ENCODE measurements at regions not wholly inside any gene's neighbourhood (a gene's known extent, or its start where the extent isn't known, plus 50 kb on each side); places are given as distances from the start of the nearest gene placed in this dataset.
"Not testable (repeated sequence)": the region's sequence is repeated elsewhere in the genome, so short reads cannot be mapped to it uniquely, and the experiment has no call there.

- H3K4me3 ChIP-seq (ENCODE audit: low read depth in 1 of 2, low read length in 2 of 2); H3K9me3 ChIP-seq (ENCODE audit: control insufficient read depth in 2 of 2, insufficient read depth in 1 of 2, low read depth in 1 of 2, low read length in 1 of 2); H3K27me3 ChIP-seq (ENCODE audit: control insufficient read depth in 1 of 2, insufficient read depth in 2 of 2, low read length in 2 of 2); H3K36me3 ChIP-seq (ENCODE audit: control insufficient read depth in 2 of 2, insufficient read depth in 2 of 2, low read length in 1 of 2); H3K4me1 ChIP-seq (ENCODE audit: control insufficient read depth in 2 of 2, insufficient read depth in 2 of 2, low read length in 1 of 2); H3K27ac ChIP-seq (ENCODE audit: low read depth in 2 of 2, low read length in 1 of 2): not testable (repeated sequence)
- WGBS, 2 donors, result no CpG with 5 or more reads among the region's 5 CpGs
Observed at GRCh38 chr1:146282807-146283526, 54.1 kb upstream of the NOTCH2NLA start.

- H3K36me3 ChIP-seq (ENCODE audit: control insufficient read depth in 2 of 2, insufficient read depth in 2 of 2, low read length in 1 of 2); H3K27ac ChIP-seq (ENCODE audit: low read depth in 2 of 2, low read length in 1 of 2); H3K4me1 ChIP-seq (ENCODE audit: control insufficient read depth in 2 of 2, insufficient read depth in 2 of 2, low read length in 1 of 2); H3K27me3 ChIP-seq (ENCODE audit: control insufficient read depth in 1 of 2, insufficient read depth in 2 of 2, low read length in 2 of 2); H3K9me3 ChIP-seq (ENCODE audit: control insufficient read depth in 2 of 2, insufficient read depth in 1 of 2, low read depth in 1 of 2, low read length in 1 of 2); H3K4me3 ChIP-seq (ENCODE audit: low read depth in 1 of 2, low read length in 2 of 2): not testable (repeated sequence)
- WGBS, 2 donors, result no CpG with 5 or more reads among the region's 4 CpGs
Observed at GRCh38 chr1:146281522-146281921, 52.7 kb upstream of the NOTCH2NLA start.

- not testable (repeated sequence) for H3K9me3 ChIP-seq (ENCODE audit: control insufficient read depth in 2 of 2, insufficient read depth in 1 of 2, low read depth in 1 of 2, low read length in 1 of 2); H3K4me1 ChIP-seq (ENCODE audit: control insufficient read depth in 2 of 2, insufficient read depth in 2 of 2, low read length in 1 of 2); H3K27ac ChIP-seq (ENCODE audit: low read depth in 2 of 2, low read length in 1 of 2); H3K27me3 ChIP-seq (ENCODE audit: control insufficient read depth in 1 of 2, insufficient read depth in 2 of 2, low read length in 2 of 2); H3K4me3 ChIP-seq (ENCODE audit: low read depth in 1 of 2, low read length in 2 of 2); H3K36me3 ChIP-seq (ENCODE audit: control insufficient read depth in 2 of 2, insufficient read depth in 2 of 2, low read length in 1 of 2)
- WGBS, 2 donors, result no CpG with 5 or more reads among the region's 2 CpGs
Observed at GRCh38 chr1:146278758-146279157, 49.9 kb upstream of the NOTCH2NLA start.
